DMS 273 treated with DMSO at 0.1 percent for 48 hours (cell line): ENCODE measurements at regions not wholly inside any gene's neighbourhood (a gene's known extent, or its start where the extent isn't known, plus 50 kb on each side); places are given as distances from the start of the nearest gene placed in this dataset.

Experiments
- DNase-seq: peaks from one replicate; lab custom pipeline; 2025; lab: John Stamatoyannopoulos, UW

DNA sequence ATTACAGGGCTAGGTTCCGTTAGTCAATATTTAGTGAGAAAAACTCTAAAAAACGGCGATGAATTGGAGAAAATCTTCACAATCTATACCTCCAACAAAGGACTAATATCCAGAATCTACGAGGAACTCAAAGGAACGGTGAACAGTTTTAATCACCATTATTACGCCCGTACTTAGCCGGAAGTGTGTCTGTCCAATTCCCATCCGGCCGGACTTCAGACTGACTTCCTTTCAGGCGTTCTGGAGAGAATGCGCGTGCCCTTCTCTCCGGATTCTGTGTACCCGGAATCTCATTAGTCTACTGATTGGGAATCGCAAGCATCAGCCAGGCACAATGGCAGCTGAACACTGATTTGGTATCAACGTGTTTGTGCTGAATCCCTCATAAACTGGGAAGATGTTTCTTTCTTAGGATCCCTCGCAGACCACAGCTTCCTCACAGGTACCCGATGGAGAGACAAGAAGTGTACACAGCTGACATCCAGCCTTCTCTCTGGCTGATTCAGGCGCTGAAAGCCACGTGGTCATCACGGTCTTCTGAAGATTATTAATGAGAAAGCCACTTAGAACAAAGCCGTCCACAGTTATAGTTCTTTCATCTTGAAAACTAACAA lies 239.9 kb downstream of the ZNF516 start:
- no peak for DNase-seq

DNA sequence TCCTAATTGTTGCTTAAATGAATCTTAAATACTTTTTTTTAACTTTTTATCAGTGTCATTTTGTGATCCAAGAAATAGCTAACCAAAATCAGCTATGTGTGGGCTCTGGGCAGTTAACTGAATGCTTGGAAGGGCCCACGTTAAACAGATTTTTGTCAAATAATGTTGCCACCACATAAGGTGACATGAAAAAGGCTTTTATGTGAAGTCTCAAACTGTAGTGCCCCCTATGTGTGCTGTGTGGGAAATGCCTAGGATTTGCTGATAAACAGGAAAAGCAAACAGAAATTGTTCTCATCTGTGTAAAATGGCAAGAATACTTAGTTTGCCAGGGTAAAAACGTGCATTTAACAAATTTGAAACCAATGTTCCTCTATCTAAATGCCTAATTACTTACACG lies 242.2 kb downstream of the ZNF516 start:
- DNase-seq, result no peak

- DNase-seq, result no peak
Observed at GRCh38 chr18:76252139-76252538, 242.9 kb downstream of the ZNF516 start.

- DNase-seq, result no peak
Observed at GRCh38 chr18:76251691-76252090, 243.4 kb downstream of the ZNF516 start.

- DNase-seq, result no peak
Observed at GRCh38 chr18:76246590-76246989, 248.5 kb downstream of the ZNF516 start.

- DNase-seq, result no peak
Observed at GRCh38 chr18:76234676-76235060, 260.4 kb downstream of the ZNF516 start.

DNA sequence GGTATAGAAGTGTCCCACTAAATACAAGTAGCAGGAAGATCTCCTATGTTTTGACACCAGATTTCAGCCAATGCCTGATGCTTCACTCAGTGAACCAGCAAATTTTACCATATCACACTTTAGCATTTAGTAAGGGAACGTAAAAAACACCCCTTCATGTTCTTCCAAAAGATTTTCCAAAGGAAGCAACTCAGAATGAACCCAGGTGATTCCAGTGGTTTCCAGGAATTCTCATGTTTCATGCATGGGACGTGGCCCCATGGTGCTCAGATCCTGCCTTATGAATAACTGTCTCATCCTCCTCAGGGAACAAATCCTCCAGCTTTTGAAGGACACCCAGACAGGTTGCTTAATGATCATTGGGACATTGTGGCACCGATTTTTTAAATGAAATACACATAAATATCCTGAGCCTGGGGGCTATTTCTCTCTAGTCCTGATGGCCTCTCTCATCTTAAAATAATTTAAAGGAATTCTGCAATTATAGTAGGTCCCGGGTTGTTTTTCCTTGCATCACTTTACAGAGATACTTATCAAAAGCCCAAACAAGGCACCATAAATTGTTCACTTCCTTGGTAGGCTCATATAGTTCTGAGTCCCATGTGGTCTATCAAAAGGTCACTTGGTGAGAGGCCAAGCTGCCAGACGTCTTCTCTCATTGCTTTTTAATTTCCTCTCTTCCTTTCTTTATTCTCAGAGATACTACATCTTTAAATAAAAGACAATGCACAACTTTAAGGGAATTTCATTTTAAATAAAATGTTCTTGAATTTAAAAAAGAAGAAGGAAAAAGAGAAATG lies 261.0 kb downstream of the ZNF516 start:
- DNase-seq, result no peak

GRCh38 chr18:76233406-76233805 lies 261.6 kb downstream of the ZNF516 start:
- no peak for DNase-seq

DNA sequence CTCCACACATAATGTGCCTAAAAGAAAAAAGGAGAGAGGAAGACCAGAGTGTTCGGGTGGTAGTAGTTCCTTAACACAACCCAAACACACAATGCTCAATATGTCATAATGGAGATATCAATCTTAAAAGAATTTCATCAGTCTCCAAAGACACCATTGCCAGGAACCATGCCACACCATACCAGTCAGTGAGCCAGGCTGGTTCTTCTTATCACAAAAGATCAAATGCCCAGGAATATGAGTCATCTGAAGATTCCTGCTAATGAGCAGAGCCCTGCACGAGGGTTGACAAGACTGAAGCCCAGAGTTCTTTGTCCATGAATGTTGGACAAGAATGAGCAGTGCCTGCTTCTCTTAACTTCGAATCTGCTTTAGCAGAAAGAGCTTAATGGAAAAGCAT lies 262.3 kb downstream of the ZNF516 start:
- DNase-seq, result no peak

DNA sequence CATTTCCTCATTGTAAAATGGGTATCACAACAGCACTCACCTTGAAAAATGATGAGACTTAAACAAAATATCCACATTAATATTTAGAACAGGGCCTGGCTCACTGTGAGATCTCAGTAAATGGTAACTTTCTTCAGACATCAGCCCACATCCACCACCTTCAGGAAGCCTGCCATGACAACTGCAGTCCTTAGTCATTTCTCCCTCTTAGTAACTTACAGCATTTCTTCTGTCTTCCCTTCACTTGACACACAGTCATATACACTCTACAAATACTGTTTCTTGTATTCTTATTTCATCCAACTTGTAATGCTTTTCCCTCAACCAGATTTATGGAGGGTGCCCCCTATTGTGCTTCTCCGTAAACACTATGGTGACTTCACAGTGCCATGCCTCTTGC lies 263.0 kb downstream of the ZNF516 start:
- DNase-seq, result no peak

GRCh38 chr18:76231402-76231801 lies 263.6 kb downstream of the ZNF516 start:
- DNase-seq, result no peak

GRCh38 chr18:76230791-76231190 lies 264.3 kb downstream of the ZNF516 start:
- no peak for DNase-seq

GRCh38 chr18:76228716-76229115 lies 266.3 kb downstream of the ZNF516 start:
- DNase-seq, result no peak

DNA sequence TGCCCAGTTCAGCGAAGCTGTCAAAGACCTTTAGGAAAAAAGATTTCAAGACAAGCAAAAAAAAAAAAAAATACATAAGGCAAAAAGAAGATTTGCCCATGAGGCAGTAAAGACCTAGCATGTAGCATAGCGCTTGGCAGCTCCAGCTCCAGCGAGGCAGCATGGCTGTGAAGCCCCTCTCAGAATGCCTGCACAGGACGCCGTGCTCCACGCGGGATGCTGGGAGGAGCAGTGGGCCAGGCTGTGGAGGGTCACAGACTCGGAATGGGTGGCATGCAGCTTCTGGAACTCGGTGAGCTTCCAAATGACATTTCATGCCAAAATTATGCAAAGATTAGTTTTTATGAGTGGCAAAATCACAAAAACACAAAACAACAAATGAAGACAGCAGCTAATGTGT lies 267.3 kb downstream of the ZNF516 start:
- DNase-seq, result no peak

- no peak for DNase-seq
Observed at GRCh38 chr18:76223403-76223802, 271.6 kb downstream of the ZNF516 start.

DNA sequence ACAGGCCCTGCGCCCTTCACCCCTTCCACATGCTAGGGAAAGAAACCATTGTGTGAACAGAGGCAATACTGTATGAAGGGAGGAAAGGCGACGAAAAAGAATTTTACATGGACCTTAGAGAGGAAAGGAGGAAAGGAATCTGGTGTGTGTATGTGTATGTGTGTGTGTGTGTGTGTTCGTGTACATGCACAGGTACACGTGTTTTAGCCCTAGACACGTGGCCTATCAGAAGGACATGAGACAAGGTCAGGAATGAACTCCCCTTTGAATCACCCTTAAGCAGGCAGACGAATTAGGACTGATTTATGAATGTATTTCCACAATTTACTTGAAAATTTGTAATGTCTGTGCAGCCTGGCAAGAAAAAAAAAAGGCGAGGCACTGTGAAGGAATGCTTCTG lies 276.0 kb downstream of the ZNF516 start:
- no peak for DNase-seq

GRCh38 chr18:76216096-76216495 lies 278.9 kb downstream of the ZNF516 start:
- no peak for DNase-seq

DNA sequence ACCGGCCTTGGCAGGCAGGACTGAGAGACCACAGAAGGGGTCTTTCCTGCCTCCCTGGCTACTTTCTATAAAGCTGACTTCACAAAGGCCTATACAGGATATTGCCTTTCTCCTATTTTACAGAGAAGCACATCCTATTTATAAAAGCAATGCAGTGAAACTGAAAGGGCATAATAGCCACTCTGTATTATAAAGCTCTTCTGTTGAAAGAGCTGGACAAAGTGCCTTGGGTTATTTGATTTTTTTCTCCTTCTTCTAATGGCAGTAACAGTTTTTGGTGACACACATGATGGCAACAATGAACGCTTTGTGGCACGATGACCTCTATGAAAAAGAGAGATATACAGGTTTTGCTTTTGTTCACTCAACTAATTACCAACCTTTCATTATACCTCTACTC lies 281.1 kb downstream of the ZNF516 start:
- no peak for DNase-seq

DNA sequence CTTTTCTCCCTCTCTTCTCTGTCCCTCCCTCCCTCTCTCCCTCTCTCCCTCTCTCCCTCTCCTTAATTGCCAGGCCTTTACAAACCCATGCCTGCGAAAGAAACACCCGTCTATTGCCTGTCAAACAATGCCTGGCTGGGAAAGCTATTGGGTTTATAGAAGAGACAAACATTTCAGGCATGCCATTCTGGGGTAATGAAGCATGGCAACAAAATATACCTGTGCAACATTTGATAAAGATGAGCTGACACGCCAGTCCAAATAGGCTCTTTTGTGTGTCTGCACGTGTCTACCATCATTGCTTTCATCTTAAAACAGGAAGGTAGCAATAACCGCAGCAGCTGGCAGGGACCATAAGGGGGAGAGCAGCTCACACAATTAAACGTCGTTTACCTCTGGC lies 282.1 kb downstream of the ZNF516 start:
- DNase-seq, result no peak

- no peak for DNase-seq
Observed at GRCh38 chr18:76209597-76209996, 285.4 kb downstream of the ZNF516 start.

DNA sequence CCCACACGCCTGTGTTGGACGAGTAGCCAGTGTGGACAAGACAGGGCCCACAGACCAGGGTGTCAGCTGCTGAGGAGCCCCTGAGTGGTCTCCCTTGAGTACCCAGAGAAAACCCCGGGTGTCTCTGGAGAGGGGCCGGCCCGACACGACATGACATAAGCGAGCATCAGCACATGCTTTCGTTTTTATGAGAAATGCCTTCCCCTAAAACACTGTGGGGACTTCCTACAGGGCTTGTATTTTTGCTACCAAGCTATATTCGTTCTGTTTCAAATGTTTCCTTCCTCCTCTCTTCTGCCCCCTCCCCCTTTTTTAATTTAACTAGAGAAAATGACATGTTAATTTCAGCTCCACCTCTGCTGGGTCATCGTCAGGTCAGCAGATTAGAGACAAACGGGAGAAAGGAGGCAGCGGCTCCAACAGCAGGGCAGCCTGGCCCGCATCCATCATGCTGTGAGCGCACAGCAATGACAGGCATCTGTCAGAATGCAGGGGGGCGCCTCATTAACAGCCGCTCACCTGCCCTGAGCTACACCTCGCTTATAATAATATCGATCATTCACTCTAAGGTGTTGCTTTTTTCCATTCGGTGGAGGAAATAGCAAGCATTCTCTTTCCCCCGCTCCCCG lies 286.2 kb downstream of the ZNF516 start:
- no peak for DNase-seq

GRCh38 chr18:76205906-76206305 lies 289.1 kb downstream of the ZNF516 start:
- DNase-seq, result no peak

DNA sequence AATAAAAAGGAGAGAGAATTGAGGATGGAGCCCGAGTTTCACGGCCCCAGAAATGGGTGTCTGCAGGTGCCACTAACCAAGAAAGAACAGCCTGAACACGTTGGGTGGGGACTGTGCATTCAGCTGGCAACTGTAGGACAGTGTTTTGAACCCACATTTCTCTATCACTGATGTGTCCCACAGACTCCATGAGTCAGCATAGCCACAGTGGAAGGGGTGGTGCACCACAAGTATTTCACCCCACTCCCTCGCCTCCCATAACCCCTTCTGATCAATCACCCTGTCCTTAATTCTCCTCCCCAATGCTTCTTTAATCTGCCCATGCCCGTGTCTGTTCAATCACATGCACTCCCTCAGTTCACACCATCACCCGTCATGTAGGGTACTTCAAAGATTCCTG lies 291.5 kb downstream of the ZNF516 start:
- DNase-seq, result no peak
